ENCODE measurements at regions not wholly inside any gene's neighbourhood (a gene's known extent, or its start where the extent isn't known, plus 50 kb on each side); places are given as distances from the start of the nearest gene placed in this dataset.

GRCh38 chr10:25687521-25687920, 246.5 kb upstream of the MYO3A start:
- Histone ChIP-seq H2BK15ac (ENCODE audit: low read depth, poor library complexity, severe bottlenecking) (no peak overlapping the region), H3K4me3 (ENCODE audit: insufficient read depth in 1 of 2, low read depth in 1 of 2, low read length in 2 of 2) (no peak overlapping the region), H3K4me2 (ENCODE audit: low read length, poor library complexity, severe bottlenecking) (no peak overlapping the region), H3K4me1 (ENCODE audit: control insufficient read depth, insufficient read depth, low read depth, low read length) (no peaks in the 10 kb centered on the region), H2BK120ac (ENCODE audit: low read depth, low read length) (no peak overlapping the region), H2AFZ (ENCODE audit: low read depth, low read length) (no peak overlapping the region), H2AK5ac (ENCODE audit: low read length, severe bottlenecking) (no peak overlapping the region), H4K8ac (ENCODE audit: low read length) (no peak overlapping the region), H2BK5ac (ENCODE audit: low read depth, low read length, poor library complexity, severe bottlenecking) (no peak overlapping the region), H3K9me3 (ENCODE audit: control insufficient read depth, low read length) (no peaks in the 10 kb centered on the region), H3K27me3 (ENCODE audit: control insufficient read depth in 1 of 2, insufficient read depth in 1 of 2, low read length in 2 of 2) (peaks cover 0 to 8% of the 10 kb centered on the region in 2 experiments), H3K18ac (ENCODE audit: low read depth in 1 of 2, low read length in 2 of 2) (no peak overlapping the region), H3K4ac (ENCODE audit: low read depth in 1 of 2, low read length in 2 of 2) (no peak overlapping the region), H3K23ac (ENCODE audit: low read length in 2 of 2) (no peak overlapping the region), H3K9ac (ENCODE audit: low read length) (no peak overlapping the region), H4K91ac (ENCODE audit: low read length) (no peak overlapping the region), H2BK12ac (ENCODE audit: low read length in 2 of 2) (no peak overlapping the region), H3K14ac (ENCODE audit: low read length in 2 of 2) (no peak overlapping the region), H3K79me1 (replicated peaks; ENCODE audit: low read length, poor library complexity, severe bottlenecking) (no peaks in the 10 kb centered on the region), H3K36me3 (ENCODE audit: control insufficient read depth in 1 of 2, insufficient read depth in 2 of 2, low read depth in 1 of 2, low read length in 2 of 2) (no peaks in the 10 kb centered on the region), H3K27ac (ENCODE audit: low read length, poor library complexity, severe bottlenecking) (no peak overlapping the region)
- peak; percentile 10 for DNase-seq
- 33% methylated on average over 1 of the region's 1 CpG for WGBS

GRCh38 chr10:25689346-25690100, 244.5 kb upstream of the MYO3A start:
- Histone ChIP-seq H3K23ac (ENCODE audit: low read length in 2 of 2) (no peak overlapping the region), H2BK120ac (ENCODE audit: low read depth, low read length) (no peak overlapping the region), H3K79me1 (replicated peaks; ENCODE audit: low read length, poor library complexity, severe bottlenecking) (no peaks in the 10 kb centered on the region), H3K9me3 (ENCODE audit: control insufficient read depth, low read length) (no peaks in the 10 kb centered on the region), H4K91ac (ENCODE audit: low read length) (no peak overlapping the region), H2BK5ac (ENCODE audit: low read depth, low read length, poor library complexity, severe bottlenecking) (no peak overlapping the region), H3K36me3 (ENCODE audit: control insufficient read depth in 1 of 2, insufficient read depth in 2 of 2, low read depth in 1 of 2, low read length in 2 of 2) (no peaks in the 10 kb centered on the region), H3K9ac (ENCODE audit: low read length) (no peak overlapping the region), H3K4me3 (ENCODE audit: insufficient read depth in 1 of 2, low read depth in 1 of 2, low read length in 2 of 2) (no peak overlapping the region), H4K8ac (ENCODE audit: low read length) (no peak overlapping the region), H3K4ac (ENCODE audit: low read depth in 1 of 2, low read length in 2 of 2) (no peak overlapping the region), H3K27me3 (ENCODE audit: control insufficient read depth in 1 of 2, insufficient read depth in 1 of 2, low read length in 2 of 2) (peaks cover 0 to 8% of the 10 kb centered on the region in 2 experiments), H2BK15ac (ENCODE audit: low read depth, poor library complexity, severe bottlenecking) (no peak overlapping the region), H3K4me2 (ENCODE audit: low read length, poor library complexity, severe bottlenecking) (no peak overlapping the region), H2BK12ac (ENCODE audit: low read length in 2 of 2) (no peak overlapping the region), H3K18ac (ENCODE audit: low read depth in 1 of 2, low read length in 2 of 2) (no peak overlapping the region), H3K4me1 (ENCODE audit: control insufficient read depth, insufficient read depth, low read depth, low read length) (no peaks in the 10 kb centered on the region), H2AK5ac (ENCODE audit: low read length, severe bottlenecking) (no peak overlapping the region), H3K27ac (ENCODE audit: low read length, poor library complexity, severe bottlenecking) (no peak overlapping the region), H3K14ac (ENCODE audit: low read length in 2 of 2) (no peak overlapping the region), H2AFZ (ENCODE audit: low read depth, low read length) (no peak overlapping the region)
- no peak for DNase-seq
- WGBS, result 73% methylated on average over 3 of the region's 3 CpGs

- Histone ChIP-seq H3K4ac (ENCODE audit: low read depth in 1 of 2, low read length in 2 of 2) (no peak overlapping the region), H3K23ac (ENCODE audit: low read length in 2 of 2) (no peak overlapping the region), H3K4me1 (ENCODE audit: control insufficient read depth, insufficient read depth, low read depth, low read length) (no peaks in the 10 kb centered on the region), H3K18ac (ENCODE audit: low read depth in 1 of 2, low read length in 2 of 2) (no peak overlapping the region), H3K79me1 (replicated peaks; ENCODE audit: low read length, poor library complexity, severe bottlenecking) (no peaks in the 10 kb centered on the region), H3K4me3 (ENCODE audit: insufficient read depth in 1 of 2, low read depth in 1 of 2, low read length in 2 of 2) (no peak overlapping the region), H2BK15ac (ENCODE audit: low read depth, poor library complexity, severe bottlenecking) (no peak overlapping the region), H3K27ac (ENCODE audit: low read length, poor library complexity, severe bottlenecking) (no peak overlapping the region), H3K9ac (ENCODE audit: low read length) (no peak overlapping the region), H3K36me3 (ENCODE audit: control insufficient read depth in 1 of 2, insufficient read depth in 2 of 2, low read depth in 1 of 2, low read length in 2 of 2) (no peaks in the 10 kb centered on the region), H4K91ac (ENCODE audit: low read length) (no peak overlapping the region), H2BK120ac (ENCODE audit: low read depth, low read length) (no peak overlapping the region), H3K4me2 (ENCODE audit: low read length, poor library complexity, severe bottlenecking) (no peak overlapping the region), H3K14ac (ENCODE audit: low read length in 2 of 2) (no peak overlapping the region), H2BK12ac (ENCODE audit: low read length in 2 of 2) (no peak overlapping the region), H3K27me3 (ENCODE audit: control insufficient read depth in 1 of 2, insufficient read depth in 1 of 2, low read length in 2 of 2) (peaks cover 0 to 18% of the 10 kb centered on the region in 2 experiments), H3K9me3 (ENCODE audit: control insufficient read depth, low read length) (no peaks in the 10 kb centered on the region), H2BK5ac (ENCODE audit: low read depth, low read length, poor library complexity, severe bottlenecking) (no peak overlapping the region), H2AFZ (ENCODE audit: low read depth, low read length) (no peak overlapping the region), H2AK5ac (ENCODE audit: low read length, severe bottlenecking) (no peak overlapping the region), H4K8ac (ENCODE audit: low read length) (no peak overlapping the region)
- 67% methylated on average over 1 of the region's 2 CpGs for WGBS
- DNase-seq, result no peak
These were observed 241.3 kb upstream of the MYO3A start for GRCh38 chr10:25692761-25693160.

- Histone ChIP-seq H3K4me2 (ENCODE audit: low read length, poor library complexity, severe bottlenecking) (no peak overlapping the region), H3K18ac (ENCODE audit: low read depth in 1 of 2, low read length in 2 of 2) (no peak overlapping the region), H2BK5ac (ENCODE audit: low read depth, low read length, poor library complexity, severe bottlenecking) (no peak overlapping the region), H3K14ac (ENCODE audit: low read length in 2 of 2) (no peak overlapping the region), H2BK120ac (ENCODE audit: low read depth, low read length) (no peak overlapping the region), H3K27me3 (ENCODE audit: control insufficient read depth in 1 of 2, insufficient read depth in 1 of 2, low read length in 2 of 2) (peaks cover 0 to 18% of the 10 kb centered on the region in 2 experiments), H3K9me3 (ENCODE audit: control insufficient read depth, low read length) (no peaks in the 10 kb centered on the region), H3K36me3 (ENCODE audit: control insufficient read depth in 1 of 2, insufficient read depth in 2 of 2, low read depth in 1 of 2, low read length in 2 of 2) (no peaks in the 10 kb centered on the region), H3K79me1 (replicated peaks; ENCODE audit: low read length, poor library complexity, severe bottlenecking) (no peaks in the 10 kb centered on the region), H2BK15ac (ENCODE audit: low read depth, poor library complexity, severe bottlenecking) (no peak overlapping the region), H2AK5ac (ENCODE audit: low read length, severe bottlenecking) (no peak overlapping the region), H2AFZ (ENCODE audit: low read depth, low read length) (no peak overlapping the region), H2BK12ac (ENCODE audit: low read length in 2 of 2) (no peak overlapping the region), H3K23ac (ENCODE audit: low read length in 2 of 2) (no peak overlapping the region), H3K4me3 (ENCODE audit: insufficient read depth in 1 of 2, low read depth in 1 of 2, low read length in 2 of 2) (no peak overlapping the region), H3K9ac (ENCODE audit: low read length) (no peak overlapping the region), H4K8ac (ENCODE audit: low read length) (no peak overlapping the region), H3K4me1 (ENCODE audit: control insufficient read depth, insufficient read depth, low read depth, low read length) (no peaks in the 10 kb centered on the region), H4K91ac (ENCODE audit: low read length) (no peak overlapping the region), H3K4ac (ENCODE audit: low read depth in 1 of 2, low read length in 2 of 2) (no peak overlapping the region), H3K27ac (ENCODE audit: low read length, poor library complexity, severe bottlenecking) (no peak overlapping the region)
- 80% methylated on average over 15 of the region's 15 CpGs for WGBS
- DNase-seq, result no peak
These were observed 239.7 kb upstream of the MYO3A start for GRCh38 chr10:25694206-25694933.

Data from mesenchymal stem cell (in vitro differentiated cells and primary cell).